Upper lobe of left lung (tissue), 4 donors: ENCODE measurements at regions not wholly inside any gene's neighbourhood (a gene's known extent, or its start where the extent isn't known, plus 50 kb on each side); places are given as distances from the start of the nearest gene placed in this dataset.

ENCODE experiments used
- EP300 ChIP-seq, 4 donors: sonication (generic); formaldehyde crosslinking; IDR thresholded peaks; one replicate each; pipeline ENCODE4 v1.5.1; 2017; ENCODE audit warnings: antibody characterized with exemption in 4 of 4, control low read depth in 2 of 4
- POLR2A ChIP-seq, 4 donors: fragments of 450-650 bp; IDR thresholded peaks; one replicate each; pipeline ENCODE4 v1.5.1; 2016 to 2017; ENCODE audit warnings: antibody characterized with exemption in 4 of 4, mild to moderate bottlenecking in 2 of 4
- TF ChIP-seq, protein P1 (sequence below), 6 experiments: fragments of 450-650 bp in 4 of 6; fragments of 200-600 bp in 2 of 6; sonication (generic) in 2 of 6; IDR thresholded peaks; one replicate each; pipeline ENCODE4 v1.5.1; 2016 to 2019; ENCODE audit warnings: antibody characterized with exemption in 6 of 6

DNA sequence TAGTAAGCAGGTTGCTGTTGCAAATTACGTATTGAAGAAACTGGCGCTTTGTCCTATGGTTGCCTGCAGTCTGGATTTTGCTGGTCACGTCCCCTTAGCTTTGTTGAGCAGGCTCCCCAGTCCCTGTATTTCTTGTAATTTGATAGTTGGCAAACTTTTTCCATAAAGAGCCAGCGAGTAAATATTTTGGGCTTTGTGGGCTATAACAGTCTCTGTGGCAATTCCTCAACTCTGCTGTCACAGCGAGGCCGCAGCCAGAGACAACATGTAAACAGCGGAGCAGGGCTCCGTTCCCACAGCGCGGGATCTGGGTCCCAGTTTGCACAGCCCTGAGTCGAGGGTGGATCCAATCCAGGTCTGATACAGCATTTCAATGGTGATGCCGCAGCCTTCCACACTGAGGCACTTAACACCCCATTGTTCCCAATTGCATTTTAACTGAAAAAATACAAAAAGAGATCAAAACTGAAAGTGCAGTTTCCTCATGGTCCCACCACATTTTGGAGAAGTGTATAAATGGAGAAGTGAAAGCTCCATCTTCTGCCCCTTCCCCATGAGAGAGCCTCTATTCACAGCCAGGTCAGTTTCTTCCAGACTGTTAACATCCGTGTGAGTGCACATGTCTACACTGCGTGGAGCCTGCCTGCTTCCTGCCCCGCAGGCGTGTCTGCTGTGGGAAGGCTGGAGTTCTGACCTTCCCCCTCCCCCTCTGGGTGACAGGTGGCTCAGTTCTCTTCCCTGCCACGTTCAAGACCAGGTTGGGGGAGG, 89.1 kb downstream of the RPS6KA4 start:
- no peak for TF ChIP-seq EP300 (IDR thresholded peaks at IDR 0.05)
- TF ChIP-seq, protein P1, sequence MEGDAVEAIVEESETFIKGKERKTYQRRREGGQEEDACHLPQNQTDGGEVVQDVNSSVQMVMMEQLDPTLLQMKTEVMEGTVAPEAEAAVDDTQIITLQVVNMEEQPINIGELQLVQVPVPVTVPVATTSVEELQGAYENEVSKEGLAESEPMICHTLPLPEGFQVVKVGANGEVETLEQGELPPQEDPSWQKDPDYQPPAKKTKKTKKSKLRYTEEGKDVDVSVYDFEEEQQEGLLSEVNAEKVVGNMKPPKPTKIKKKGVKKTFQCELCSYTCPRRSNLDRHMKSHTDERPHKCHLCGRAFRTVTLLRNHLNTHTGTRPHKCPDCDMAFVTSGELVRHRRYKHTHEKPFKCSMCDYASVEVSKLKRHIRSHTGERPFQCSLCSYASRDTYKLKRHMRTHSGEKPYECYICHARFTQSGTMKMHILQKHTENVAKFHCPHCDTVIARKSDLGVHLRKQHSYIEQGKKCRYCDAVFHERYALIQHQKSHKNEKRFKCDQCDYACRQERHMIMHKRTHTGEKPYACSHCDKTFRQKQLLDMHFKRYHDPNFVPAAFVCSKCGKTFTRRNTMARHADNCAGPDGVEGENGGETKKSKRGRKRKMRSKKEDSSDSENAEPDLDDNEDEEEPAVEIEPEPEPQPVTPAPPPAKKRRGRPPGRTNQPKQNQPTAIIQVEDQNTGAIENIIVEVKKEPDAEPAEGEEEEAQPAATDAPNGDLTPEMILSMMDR (IDR thresholded peaks at IDR 0.05) = no peak
- no peak for TF ChIP-seq POLR2A (IDR thresholded peaks at IDR 0.05)
